GM21360 (cell line): ENCODE measurements at regions not wholly inside any gene's neighbourhood (a gene's known extent, or its start where the extent isn't known, plus 50 kb on each side); places are given as distances from the start of the nearest gene placed in this dataset.

Experiments
- ATAC-seq: cut with Tn5 transposase; IDR thresholded peaks from one replicate; pipeline ENCODE4 v1.9.1; 2021; ENCODE audit warnings: mild to moderate bottlenecking, moderate library complexity; ENCODE audit not compliant: unreplicated experiment

- ATAC-seq: no peak
These were observed 375.2 kb downstream of the BRD1 start for GRCh38 chr22:49452362-49452946.

DNA sequence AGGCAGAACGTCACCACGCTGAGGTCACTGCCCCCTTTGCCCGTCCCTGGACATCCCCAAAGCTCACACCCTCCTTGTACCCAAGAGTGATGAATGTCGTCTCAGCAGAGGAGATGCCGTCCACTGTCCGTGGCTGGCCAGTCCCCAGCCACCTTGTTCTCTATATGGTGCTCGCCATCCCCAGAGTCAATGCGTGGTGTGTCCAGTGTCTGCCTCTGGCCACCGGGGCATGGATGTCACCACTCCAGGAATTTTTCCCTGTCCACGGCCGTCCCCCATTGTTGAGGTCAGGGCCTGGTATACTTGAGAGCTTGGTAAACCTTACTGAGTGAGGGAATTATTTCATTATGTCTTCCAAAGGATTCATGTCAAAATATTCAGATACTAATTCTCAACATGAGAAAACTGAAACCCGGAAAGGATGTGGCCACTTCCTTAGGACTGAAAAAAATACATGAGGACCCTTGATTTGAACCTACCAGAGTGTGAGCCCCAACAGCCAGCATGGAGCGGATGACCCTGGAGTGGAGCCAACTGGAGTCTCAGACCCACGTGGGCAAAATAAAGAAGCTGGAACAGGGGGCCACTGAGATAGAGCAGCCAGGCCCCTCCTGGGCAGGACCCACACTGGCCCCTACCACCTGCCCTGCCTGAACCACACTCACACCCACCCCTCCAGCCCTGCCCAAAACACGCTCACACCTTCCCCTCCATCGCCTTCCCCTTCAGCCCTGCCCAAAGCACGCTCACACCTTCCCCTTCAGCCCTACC, 376.4 kb downstream of the BRD1 start:
- ATAC-seq: no peak

- no peak for ATAC-seq
These were observed 377.2 kb downstream of the BRD1 start for GRCh38 chr22:49450498-49450897.

DNA sequence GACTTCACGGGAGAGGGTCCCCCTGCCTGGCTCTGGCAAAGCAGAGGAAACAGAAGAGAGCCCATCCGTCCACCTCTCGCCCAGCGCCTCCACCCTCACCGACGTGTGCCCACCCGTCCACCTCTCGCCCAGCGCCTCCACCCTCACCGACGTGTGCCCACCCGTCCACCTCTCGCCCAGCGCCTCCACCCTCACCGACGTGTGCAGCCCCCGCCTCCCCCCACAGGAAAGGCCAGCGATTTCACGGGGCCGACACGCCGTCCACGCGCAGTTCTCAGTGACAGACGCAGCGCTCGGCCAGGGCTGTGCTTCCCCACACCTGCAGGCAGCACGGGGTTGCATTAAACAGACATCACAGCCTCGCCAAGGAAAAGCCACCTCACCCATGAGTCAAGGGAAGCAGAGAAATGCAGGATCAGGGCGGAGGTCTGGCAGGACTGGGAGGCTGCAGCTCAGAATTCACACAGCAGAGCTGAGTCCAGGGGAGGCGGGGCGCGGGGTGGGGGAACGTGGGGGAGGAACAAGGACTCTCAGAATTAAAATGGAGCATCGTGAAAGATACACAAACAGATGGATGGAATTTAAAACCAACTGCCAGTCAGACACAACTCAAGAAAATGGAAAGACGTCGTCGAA, 377.7 kb downstream of the BRD1 start:
- ATAC-seq: no peak

DNA sequence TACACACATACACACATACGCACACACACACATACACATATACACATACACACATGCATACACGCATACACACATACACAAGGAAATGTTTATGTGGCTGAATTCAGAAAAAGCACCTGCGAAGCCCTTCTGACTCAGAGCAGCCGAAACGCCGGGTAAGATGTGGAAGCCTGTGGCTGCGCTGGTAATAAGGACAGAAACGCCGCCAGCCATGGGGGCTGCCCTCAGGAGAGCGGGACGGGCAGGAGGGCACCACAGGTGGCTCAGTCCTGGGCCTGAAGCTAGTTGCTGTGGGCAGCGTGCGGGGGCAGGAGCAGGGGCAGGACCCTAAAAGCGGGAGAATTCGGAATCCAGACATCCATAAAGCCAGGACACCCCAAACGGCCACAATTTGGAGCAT, 378.3 kb downstream of the BRD1 start:
- no peak for ATAC-seq

- ATAC-seq: no peak
These were observed 379.1 kb downstream of the BRD1 start for GRCh38 chr22:49448526-49448925.

DNA sequence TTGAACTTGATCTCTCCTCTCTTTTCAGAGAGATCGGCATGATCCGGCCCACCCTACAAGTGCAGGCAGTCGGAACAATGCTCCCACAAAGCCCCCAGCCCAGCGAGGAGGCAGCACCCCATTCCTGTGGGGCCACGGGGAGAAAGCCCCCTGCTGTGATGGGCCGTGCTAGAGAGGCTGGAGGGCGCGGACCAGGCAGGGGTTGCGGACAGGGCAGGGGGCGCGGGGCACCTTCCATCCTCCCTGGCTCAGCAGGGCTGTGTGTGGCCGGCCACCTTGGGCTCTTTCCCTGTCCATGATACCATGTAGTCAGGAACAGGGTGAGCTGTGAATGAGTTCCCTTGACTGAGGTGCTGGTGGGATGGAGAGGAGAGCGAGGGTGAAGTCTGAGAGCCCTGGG, 379.8 kb downstream of the BRD1 start:
- no peak for ATAC-seq

- no peak for ATAC-seq
These were observed 380.6 kb downstream of the BRD1 start for GRCh38 chr22:49446759-49447710.

- no peak for ATAC-seq
These were observed 381.4 kb downstream of the BRD1 start for GRCh38 chr22:49446145-49446758.

- no peak for ATAC-seq
These were observed 382.9 kb downstream of the BRD1 start for GRCh38 chr22:49444781-49445180.

DNA sequence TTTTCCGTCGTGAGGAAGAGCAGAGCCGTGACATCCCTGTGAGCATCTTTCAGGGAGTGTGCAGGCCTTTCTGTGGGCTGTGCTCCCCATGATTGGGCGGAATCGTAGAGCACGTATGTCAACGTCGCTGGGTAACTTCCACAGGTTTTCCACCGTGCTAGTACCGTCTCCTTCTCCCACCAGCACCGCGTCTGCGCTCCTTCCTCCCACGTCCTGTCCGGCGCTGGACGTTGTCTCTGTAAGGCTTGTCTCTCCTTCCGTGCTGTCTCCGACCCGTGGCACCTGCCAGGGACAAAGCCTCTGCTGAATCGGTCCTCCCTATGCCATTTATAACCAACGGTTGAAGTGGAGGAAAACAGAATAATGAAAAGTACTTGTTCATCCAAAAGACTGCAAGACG, 386.7 kb downstream of the BRD1 start:
- no peak for ATAC-seq

DNA sequence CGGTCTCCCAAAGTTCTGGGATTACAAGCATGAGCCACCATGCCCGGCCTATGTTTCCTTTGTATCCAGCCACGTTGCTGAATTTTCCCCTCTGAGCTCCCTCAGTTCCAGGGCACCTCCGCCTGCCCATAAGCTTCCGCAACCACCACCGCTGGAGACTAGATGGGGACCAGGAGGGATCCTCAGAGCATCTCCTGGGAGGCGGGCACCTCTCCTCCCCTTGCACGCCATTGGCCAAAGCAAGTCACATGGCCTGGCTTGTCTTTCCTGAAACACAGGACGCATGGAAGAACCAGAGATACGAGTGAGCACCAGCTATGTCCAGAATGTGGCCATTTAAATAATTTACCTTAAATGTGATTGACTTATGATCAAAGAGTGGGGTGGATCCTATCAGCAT, 388.3 kb downstream of the BRD1 start:
- ATAC-seq: no peak

GRCh38 chr22:49437956-49438355, 389.7 kb downstream of the BRD1 start:
- ATAC-seq: no peak

DNA sequence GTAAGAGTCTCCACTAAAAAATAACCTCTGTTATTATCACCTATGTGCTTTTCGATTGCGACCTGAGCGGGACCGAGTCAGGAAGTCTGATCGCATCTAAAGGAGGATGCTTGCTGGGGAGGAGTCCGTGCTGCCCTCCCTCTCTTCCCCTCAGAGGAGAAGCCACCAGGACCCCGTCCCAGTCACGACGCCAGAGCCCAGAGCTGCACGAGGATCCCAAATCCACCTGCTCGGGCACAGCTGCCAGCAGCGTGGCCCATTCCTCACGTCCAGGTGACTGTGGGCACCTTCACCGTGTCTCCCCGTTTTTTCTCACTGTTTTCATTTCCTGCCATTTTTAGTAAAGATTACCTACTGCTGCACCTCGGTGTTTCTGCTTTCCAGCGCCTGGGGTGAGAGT, 390.3 kb downstream of the BRD1 start:
- no peak for ATAC-seq

GRCh38 chr22:49436056-49436455, 391.6 kb downstream of the BRD1 start:
- ATAC-seq: no peak

GRCh38 chr22:49435596-49435995, 392.1 kb downstream of the BRD1 start:
- no peak for ATAC-seq

GRCh38 chr22:49433717-49434611, 393.7 kb downstream of the BRD1 start:
- no peak for ATAC-seq

- ATAC-seq: no peak
These were observed 394.7 kb downstream of the BRD1 start for GRCh38 chr22:49432897-49433443.

DNA sequence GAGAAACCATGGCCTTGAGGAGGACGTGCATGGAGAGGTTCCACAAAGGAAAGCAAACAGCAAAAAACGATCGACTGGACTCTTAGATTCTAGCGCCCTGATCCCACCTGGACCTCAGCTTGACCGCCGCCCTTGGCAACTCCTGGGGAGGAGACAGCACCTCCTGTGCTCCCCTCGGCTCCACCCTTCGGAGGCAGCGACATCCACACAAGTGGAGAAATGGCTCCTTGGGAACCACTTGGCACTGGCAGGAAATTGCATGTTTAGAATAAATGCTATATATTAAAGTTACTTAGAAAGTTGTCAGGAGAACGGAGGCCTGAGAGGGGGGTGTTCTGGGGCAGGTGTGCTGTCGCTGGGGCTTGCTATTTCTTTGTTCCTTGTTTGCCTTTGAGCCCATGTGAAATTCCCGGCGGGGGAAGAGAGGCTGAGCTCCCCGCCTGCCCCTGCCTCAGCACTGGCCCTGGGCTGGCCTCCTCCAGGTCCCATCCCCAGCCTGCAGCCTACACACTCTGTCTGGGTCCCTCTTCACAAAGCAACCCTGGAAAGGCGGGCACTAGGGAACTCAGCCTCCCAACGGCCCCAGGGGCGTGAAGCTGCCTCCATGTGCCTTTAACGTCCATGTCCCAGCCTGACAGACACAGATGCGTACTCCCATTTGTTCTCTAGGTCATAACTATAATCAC, 395.3 kb downstream of the BRD1 start:
- ATAC-seq: no peak
